Naive B cell (primary cell): ENCODE measurements at regions not wholly inside any gene's neighbourhood (a gene's known extent, or its start where the extent isn't known, plus 50 kb on each side); places are given as distances from the start of the nearest gene placed in this dataset.
A peak's percentile ranks its signal among the peaks of the same experiment; 100 is the strongest.

Source experiments
- ATAC-seq, 2 donors: fragments of 150-1000 bp; cut with Tn5 transposase; 2 replicates each; pipeline ENCODE4 v1.10.0; 2021; ENCODE audit warnings: low read depth in 2 of 2, mild to moderate bottlenecking in 2 of 2, moderate library complexity in 2 of 2
- DNase-seq: peaks from one replicate; pipeline ENCODE4 v3.0.0; 2022
- H3K27ac Mint-ChIP-seq, 6 donors: one replicate each; pipeline ENCODE4 v1.8.0; 2020 to 2022; ENCODE audit warnings: mild to moderate bottlenecking in 6 of 6, mixed read lengths in 6 of 6, moderate library complexity in 5 of 6, inconsistent platforms in 2 of 6
- H3K27me3 Mint-ChIP-seq, 3 donors: one replicate each; pipeline ENCODE4 v1.8.0; 2021 to 2022; ENCODE audit warnings: mixed read lengths in 3 of 3, mild to moderate bottlenecking in 1 of 3
- H3K36me3 Mint-ChIP-seq, 2 donors: one replicate each; pipeline ENCODE4 v1.8.0; 2020 to 2022; ENCODE audit warnings: mixed read lengths in 2 of 2, inconsistent platforms in 1 of 2, mild to moderate bottlenecking in 1 of 2
- H3K4me1 Mint-ChIP-seq, 3 donors: one replicate each; pipeline ENCODE4 v1.8.0; 2020 to 2022; ENCODE audit warnings: mixed read lengths in 3 of 3, inconsistent platforms in 1 of 3, mild to moderate bottlenecking in 1 of 3, moderate library complexity in 1 of 3
- H3K4me3 Mint-ChIP-seq, 8 donors: one replicate each; pipeline ENCODE4 v1.8.0; 2020 to 2022; ENCODE audit warnings: mild to moderate bottlenecking in 8 of 8, mixed read lengths in 8 of 8, moderate library complexity in 8 of 8, inconsistent platforms in 2 of 8
- H3K9me3 Mint-ChIP-seq, 7 donors: one replicate each; pipeline ENCODE4 v1.8.0; 2020 to 2022; ENCODE audit warnings: mixed read lengths in 7 of 7, mild to moderate bottlenecking in 5 of 7, inconsistent platforms in 2 of 7, moderate library complexity in 1 of 7

DNA sequence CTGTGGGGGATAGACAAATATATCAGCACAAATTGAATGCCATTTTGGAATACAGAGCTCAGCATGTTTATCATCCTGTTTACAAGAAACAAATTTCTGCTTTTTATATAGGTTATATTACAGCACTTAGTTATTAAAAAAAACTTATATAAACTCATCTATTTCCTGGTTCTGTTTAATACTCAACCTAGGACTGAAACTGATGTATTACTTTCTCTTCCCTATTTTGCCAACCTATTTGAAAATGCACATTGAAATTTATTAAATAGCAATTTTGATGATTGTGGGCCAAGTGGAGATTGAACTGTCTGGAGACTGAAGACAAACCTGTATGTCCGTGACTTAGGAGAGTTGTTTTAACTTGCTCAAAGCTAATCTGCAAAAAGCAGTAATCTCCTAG is 288.3 kb upstream of the ANO3 start:
- DNase-seq: no peak
- no peak overlapping the region for H3K27ac Mint-ChIP-seq
- H3K4me3 Mint-ChIP-seq: peak overlapping the region in 2 of 8 donors; percentile 12 to 20
- H3K4me1 Mint-ChIP-seq: peaks cover 4 to 20% (median 8%) of the 10 kb centered on the region in 3 donors
- H3K27me3 Mint-ChIP-seq: no peaks in the 10 kb centered on the region
- no peaks in the 10 kb centered on the region for H3K9me3 Mint-ChIP-seq
- ATAC-seq: peak; percentile 82 to 84
- H3K36me3 Mint-ChIP-seq: no peaks in the 10 kb centered on the region

- H3K4me3 Mint-ChIP-seq: no peak overlapping the region
- H3K4me1 Mint-ChIP-seq: peaks cover 7 to 20% (median 11%) of the 10 kb centered on the region in 3 donors
- H3K27me3 Mint-ChIP-seq: no peaks in the 10 kb centered on the region
- H3K27ac Mint-ChIP-seq: no peak overlapping the region
- H3K9me3 Mint-ChIP-seq: no peaks in the 10 kb centered on the region
- no peaks in the 10 kb centered on the region for H3K36me3 Mint-ChIP-seq
- DNase-seq (no peak), ATAC-seq (no peak)
Observed at GRCh38 chr11:26044389-26044788, 287.5 kb upstream of the ANO3 start.

- Mint-ChIP-seq H3K27me3 (no peaks in the 10 kb centered on the region), H3K4me1 (peaks cover 9 to 20% (median 11%) of the 10 kb centered on the region in 3 donors), H3K27ac (no peak overlapping the region), H3K36me3 (no peaks in the 10 kb centered on the region), H3K4me3 (no peak overlapping the region), H3K9me3 (no peaks in the 10 kb centered on the region)
- DNase-seq (no peak), ATAC-seq (no peak)
Observed at GRCh38 chr11:26045082-26045481, 286.8 kb upstream of the ANO3 start.

- Mint-ChIP-seq H3K9me3 (no peaks in the 10 kb centered on the region), H3K4me3 (no peak overlapping the region), H3K27me3 (no peaks in the 10 kb centered on the region), H3K4me1 (peaks cover 9 to 12% (median 11%) of the 10 kb centered on the region in 3 donors), H3K27ac (no peak overlapping the region), H3K36me3 (no peaks in the 10 kb centered on the region)
- DNase-seq: no peak
- no peak for ATAC-seq
Observed at GRCh38 chr11:26048271-26048670, 283.7 kb upstream of the ANO3 start.

DNA sequence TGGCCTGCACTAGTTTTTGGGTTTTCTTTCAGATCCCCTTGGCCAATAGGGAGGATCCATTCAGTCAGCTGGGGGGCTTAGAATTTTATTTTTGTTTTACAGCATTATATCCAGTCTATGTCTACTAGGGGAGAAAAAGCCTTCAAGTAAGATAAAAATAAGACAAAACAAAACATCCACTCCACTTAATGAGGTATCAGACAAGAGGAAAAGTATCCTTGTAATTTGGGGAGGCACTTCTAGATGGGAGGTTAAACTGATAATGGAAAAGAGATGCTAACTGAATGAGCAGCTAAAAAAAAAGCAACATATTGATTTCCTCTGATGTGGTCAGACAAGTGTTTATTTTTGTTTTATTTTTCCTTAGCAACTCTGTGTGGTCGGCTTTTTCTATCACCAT is 278.0 kb upstream of the ANO3 start:
- no peak for DNase-seq
- no peak for ATAC-seq
- H3K4me1 Mint-ChIP-seq: peaks cover 4 to 8% (median 5%) of the 10 kb centered on the region in 3 donors
- peak overlapping the region in 1 of 6 donors; percentile 5 for H3K27ac Mint-ChIP-seq
- H3K9me3 Mint-ChIP-seq: peaks cover 0 to 2% (median 0%) of the 10 kb centered on the region in 7 donors
- no peaks in the 10 kb centered on the region for H3K36me3 Mint-ChIP-seq
- no peak overlapping the region for H3K4me3 Mint-ChIP-seq
- no peaks in the 10 kb centered on the region for H3K27me3 Mint-ChIP-seq

DNA sequence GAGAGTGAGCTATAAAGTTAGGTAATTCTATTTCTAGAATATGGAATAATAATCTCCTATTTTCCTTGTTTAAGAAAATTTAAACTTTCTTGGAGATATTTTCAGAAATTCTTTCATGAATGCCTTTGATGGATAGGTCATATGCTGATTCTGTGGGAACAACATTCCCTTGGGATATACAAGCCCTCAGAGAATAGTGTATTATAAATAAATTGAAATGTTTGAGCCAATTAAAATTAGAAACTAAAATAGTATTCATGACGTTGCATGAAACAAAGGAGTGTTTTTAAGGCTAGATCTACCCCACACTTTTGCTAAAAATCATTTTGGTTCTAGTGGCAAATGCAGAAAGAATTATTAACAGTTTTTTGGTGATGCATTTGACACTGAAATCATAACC is 269.3 kb upstream of the ANO3 start:
- Mint-ChIP-seq H3K9me3 (peaks cover 0 to 3% (median 0%) of the 10 kb centered on the region in 7 donors), H3K27me3 (no peaks in the 10 kb centered on the region), H3K36me3 (no peaks in the 10 kb centered on the region)

GRCh38 chr11:26063915-26064314 is 268.0 kb upstream of the ANO3 start:
- ATAC-seq (peak in 1 of 2 donors; percentile 47), DNase-seq (no peak)
- Mint-ChIP-seq H3K9me3 (peaks cover 0 to 3% (median 0%) of the 10 kb centered on the region in 7 donors), H3K27me3 (no peaks in the 10 kb centered on the region), H3K36me3 (no peaks in the 10 kb centered on the region), H3K4me1 (peaks cover 14 to 31% (median 24%) of the 10 kb centered on the region in 3 donors), H3K4me3 (peak overlapping the region in 4 of 8 donors; percentile 2 to 57 (median 52)), H3K27ac (peak overlapping the region in 2 of 6 donors; percentile 34 to 38)

More for the DNA sequence above, 269.3 kb upstream of the ANO3 start:
- ATAC-seq: no peak
- no peak for DNase-seq
- peak overlapping the region in 1 of 8 donors; percentile 17 for H3K4me3 Mint-ChIP-seq
- no peak overlapping the region for H3K27ac Mint-ChIP-seq
- H3K4me1 Mint-ChIP-seq: peaks cover 14 to 31% (median 24%) of the 10 kb centered on the region in 3 donors

DNA sequence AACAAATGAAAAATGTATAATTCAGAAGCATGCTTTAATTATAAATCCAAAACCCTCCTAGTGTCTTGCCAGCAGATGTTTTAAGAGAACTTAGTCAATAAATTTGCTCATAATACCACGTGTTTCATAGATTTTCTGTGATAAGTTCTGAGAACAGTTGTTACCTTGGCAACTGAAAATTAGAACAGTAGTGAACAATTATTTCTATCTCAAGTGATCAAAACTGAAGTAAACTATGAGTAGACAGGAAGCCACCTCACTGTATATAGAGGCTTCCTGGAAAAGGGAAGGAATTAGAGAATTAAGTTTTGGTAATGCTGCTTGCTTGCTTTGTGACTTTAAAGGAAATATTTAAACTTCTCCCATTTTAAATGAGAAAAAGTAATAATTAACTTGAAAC is 266.0 kb upstream of the ANO3 start:
- no peak for ATAC-seq
- H3K4me3 Mint-ChIP-seq: no peak overlapping the region

DNA sequence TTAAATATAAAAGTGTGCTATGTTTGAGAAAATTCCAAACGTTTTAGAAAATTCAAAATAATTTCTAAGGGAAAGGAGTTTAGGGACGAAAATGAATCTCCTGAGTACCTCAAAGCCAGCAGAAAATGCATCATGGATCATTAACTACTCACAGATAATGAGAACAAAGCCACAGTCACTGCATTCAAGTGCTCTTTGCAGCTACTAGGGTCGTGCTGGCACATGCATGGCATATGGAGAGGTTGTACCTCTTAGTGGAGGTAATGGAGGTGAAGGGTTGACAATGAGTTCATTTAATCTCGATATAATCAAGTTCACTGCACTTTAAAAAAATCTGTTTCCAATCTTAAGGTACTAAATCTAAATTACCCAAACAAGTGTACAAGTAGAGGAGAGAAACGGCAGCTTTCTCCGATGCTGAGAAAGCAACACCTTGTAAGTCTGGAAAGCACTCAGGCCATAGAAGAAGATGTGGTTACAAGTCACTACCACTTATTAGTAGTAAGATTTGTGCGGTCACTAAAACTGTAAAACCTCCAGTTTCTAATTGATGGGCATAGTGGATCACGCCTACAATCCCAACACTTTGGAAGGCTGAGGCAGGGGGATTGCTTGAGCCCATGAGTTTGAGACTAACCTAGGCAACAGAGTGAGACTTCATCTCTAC is 261.1 kb upstream of the ANO3 start:
- peaks cover 0 to 9% (median 2%) of the 10 kb centered on the region in 3 donors for H3K4me1 Mint-ChIP-seq
- H3K4me3 Mint-ChIP-seq: no peak overlapping the region
- ATAC-seq (no peak), DNase-seq (no peak)
- H3K9me3 Mint-ChIP-seq: peaks cover 0 to 3% (median 0%) of the 10 kb centered on the region in 7 donors
- no peaks in the 10 kb centered on the region for H3K36me3 Mint-ChIP-seq
- H3K27ac Mint-ChIP-seq: no peak overlapping the region
- H3K27me3 Mint-ChIP-seq: no peaks in the 10 kb centered on the region

More for the DNA sequence above, 266.0 kb upstream of the ANO3 start:
- no peak for DNase-seq
- Mint-ChIP-seq H3K27me3 (no peaks in the 10 kb centered on the region), H3K4me1 (peaks cover 14 to 31% (median 24%) of the 10 kb centered on the region in 3 donors), H3K9me3 (peaks cover 0 to 3% (median 0%) of the 10 kb centered on the region in 7 donors), H3K36me3 (no peaks in the 10 kb centered on the region), H3K27ac (peak overlapping the region in 1 of 6 donors; percentile 26)

GRCh38 chr11:26072614-26073153 is 259.2 kb upstream of the ANO3 start:
- no peak for ATAC-seq
- Mint-ChIP-seq H3K27me3 (no peaks in the 10 kb centered on the region), H3K27ac (no peak overlapping the region), H3K4me1 (no peaks in the 10 kb centered on the region), H3K36me3 (no peaks in the 10 kb centered on the region), H3K9me3 (no peaks in the 10 kb centered on the region), H3K4me3 (no peak overlapping the region)
- no peak for DNase-seq

- no peaks in the 10 kb centered on the region for H3K27me3 Mint-ChIP-seq
Observed at GRCh38 chr11:26073646-26074045, 258.3 kb upstream of the ANO3 start.

GRCh38 chr11:26076233-26076990 is 255.5 kb upstream of the ANO3 start:
- Mint-ChIP-seq H3K27ac (no peak overlapping the region), H3K9me3 (peaks cover 0 to 1% (median 0%) of the 10 kb centered on the region in 7 donors), H3K36me3 (no peaks in the 10 kb centered on the region), H3K4me1 (no peaks in the 10 kb centered on the region), H3K4me3 (no peak overlapping the region), H3K27me3 (no peaks in the 10 kb centered on the region)
- DNase-seq: no peak
- no peak for ATAC-seq

More at GRCh38 chr11:26073646-26074045, 258.3 kb upstream of the ANO3 start:
- H3K9me3 Mint-ChIP-seq: no peaks in the 10 kb centered on the region
- ATAC-seq (no peak), DNase-seq (no peak)
- no peak overlapping the region for H3K27ac Mint-ChIP-seq
- no peaks in the 10 kb centered on the region for H3K4me1 Mint-ChIP-seq
- no peaks in the 10 kb centered on the region for H3K36me3 Mint-ChIP-seq
- H3K4me3 Mint-ChIP-seq: no peak overlapping the region

DNA sequence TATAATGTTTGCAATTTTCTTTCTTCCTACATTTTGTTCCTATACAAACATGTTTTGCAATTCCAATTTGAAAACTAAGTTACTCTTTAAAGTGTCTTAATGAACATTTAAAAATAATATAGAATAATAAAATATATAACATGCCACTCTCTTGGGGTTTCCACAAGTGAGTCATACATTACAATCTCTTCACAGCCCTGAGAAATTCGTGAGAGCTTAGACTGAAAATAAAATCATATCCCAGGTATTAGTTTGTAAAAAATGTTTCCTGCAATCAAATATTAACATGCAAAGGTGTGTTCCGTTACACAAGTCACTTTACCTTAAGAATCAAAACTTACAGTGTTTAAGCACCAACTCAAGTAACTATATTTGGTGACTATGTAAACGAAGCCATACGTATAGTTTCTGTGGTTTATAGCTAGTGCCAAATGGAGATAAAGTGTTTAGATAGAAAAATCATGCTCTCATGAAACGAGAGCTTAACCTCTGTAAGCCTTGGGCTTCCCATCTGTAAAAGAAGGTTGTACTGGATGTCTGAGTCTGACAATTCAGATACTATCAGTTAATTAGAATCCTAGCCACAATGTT is 253.6 kb upstream of the ANO3 start:
- Mint-ChIP-seq H3K36me3 (no peaks in the 10 kb centered on the region), H3K27ac (no peak overlapping the region), H3K4me1 (no peaks in the 10 kb centered on the region), H3K4me3 (no peak overlapping the region), H3K9me3 (peaks cover 0 to 9% (median under 1%) of the 10 kb centered on the region in 7 donors), H3K27me3 (no peaks in the 10 kb centered on the region)
- DNase-seq: no peak
- no peak for ATAC-seq
